ENCODE measurements at regions not wholly inside any gene's neighbourhood (a gene's known extent, or its start where the extent isn't known, plus 50 kb on each side); places are given as distances from the start of the nearest gene placed in this dataset.

DNA sequence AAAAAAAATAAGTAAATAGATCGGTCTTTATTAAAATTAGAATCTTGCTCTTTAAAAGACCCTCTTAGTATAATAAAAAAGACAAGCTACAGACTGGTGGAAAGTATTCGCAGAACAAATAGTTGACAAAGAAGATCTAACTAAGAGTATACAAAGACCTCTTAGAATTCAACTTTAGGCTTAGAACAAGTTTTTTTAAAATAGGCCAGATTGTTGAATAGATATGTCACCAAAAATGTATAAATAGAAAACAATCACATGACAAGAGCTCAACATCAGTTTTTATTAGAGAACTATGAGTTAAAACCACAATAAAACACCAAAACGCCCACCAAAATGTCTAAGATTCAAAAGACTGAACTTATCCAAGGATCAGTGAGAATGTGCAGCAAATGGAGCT lies 632.7 kb upstream of the PTCHD4 start:
- TF ChIP-seq EZH2phosphoT487 (IDR thresholded peaks at IDR 0.05; ENCODE audit: insufficient read depth, low read depth) (no peak), EZH2 (IDR thresholded peaks at IDR 0.05; ENCODE audit: insufficient read depth, poor library complexity, severe bottlenecking) (no peak)

All from GM23248 (cell line).